GM10266 (cell line): ENCODE measurements at regions not wholly inside any gene's neighbourhood (a gene's known extent, or its start where the extent isn't known, plus 50 kb on each side); places are given as distances from the start of the nearest gene placed in this dataset.

ENCODE experiments used
- DNase-seq: peaks from one replicate; pipeline ENCODE4 v3.0.0; 2012; ENCODE audit errors: extremely low spot score
- CTCF ChIP-seq: IDR thresholded peaks from 2 replicates; pipeline ENCODE4 v1.5.1; 2012; ENCODE audit warnings: mild to moderate bottlenecking, low read depth; ENCODE audit not compliant: control insufficient read depth, insufficient read depth; ENCODE audit errors: missing control alignments

GRCh38 chr13:86741762-86742285 is 929.3 kb upstream of the SLITRK5 start:
- DNase-seq: no peak
- TF ChIP-seq CTCF: no peak

- no peak for TF ChIP-seq CTCF
Observed at GRCh38 chr13:86757236-86757978, 913.8 kb upstream of the SLITRK5 start.

GRCh38 chr13:86758116-86758515 is 913.1 kb upstream of the SLITRK5 start:
- TF ChIP-seq CTCF: no peak
- no peak for DNase-seq

More at GRCh38 chr13:86757236-86757978, 913.8 kb upstream of the SLITRK5 start:
- no peak for DNase-seq

GRCh38 chr13:86760620-86761019 is 910.6 kb upstream of the SLITRK5 start:
- no peak for DNase-seq
- TF ChIP-seq CTCF: no peak

GRCh38 chr13:86765462-86765861 is 905.7 kb upstream of the SLITRK5 start:
- no peak for DNase-seq

GRCh38 chr13:86788616-86789015 is 882.6 kb upstream of the SLITRK5 start:
- no peak for TF ChIP-seq CTCF
- no peak for DNase-seq

More at GRCh38 chr13:86765462-86765861, 905.7 kb upstream of the SLITRK5 start:
- TF ChIP-seq CTCF: no peak

- no peak for DNase-seq
Observed at GRCh38 chr13:86792153-86792651, 879.0 kb upstream of the SLITRK5 start.

More at GRCh38 chr13:86792153-86792651, 879.0 kb upstream of the SLITRK5 start:
- no peak for TF ChIP-seq CTCF
